Right lobe of liver (tissue), 4 donors: ENCODE measurements at regions not wholly inside any gene's neighbourhood (a gene's known extent, or its start where the extent isn't known, plus 50 kb on each side); places are given as distances from the start of the nearest gene placed in this dataset.

Experiments used
- CTCF ChIP-seq, 4 donors: fragments of 200-600 bp in 3 of 4; fragments of 450-650 bp in 1 of 4; IDR thresholded peaks; one replicate each; pipeline versions ENCODE4 v1.5.1 to v1.8.0; 2016 to 2022; ENCODE audit warnings: antibody characterized with exemption in 4 of 4, mild to moderate bottlenecking in 2 of 4
- POLR2A ChIP-seq: fragments of 450-650 bp; IDR thresholded peaks from one replicate; pipeline ENCODE4 v1.6.1; 2017; ENCODE audit warnings: antibody characterized with exemption, mild to moderate bottlenecking
- donor health status: DM: no; HTN: no; CAD: no.
- donor health status: DM: no; HTN: no; CAD: no.
- donor health status: DM: no; HTN: yes; CAD: no.

GRCh38 chr9:82645600-82645999 is 417.3 kb downstream of the RASEF start:
- no peak for TF ChIP-seq CTCF (IDR thresholded peaks at IDR 0.05)
- no peak for TF ChIP-seq POLR2A
